HCT116 (cell line): ENCODE measurements at regions not wholly inside any gene's neighbourhood (a gene's known extent, or its start where the extent isn't known, plus 50 kb on each side); places are given as distances from the start of the nearest gene placed in this dataset.

Experiments
- ATAC-seq: fragments of 200-7000 bp; cut with Tn5 transposase; 2 replicates; pipeline ENCODE4 v1.9.1; 2020; ENCODE audit warnings: mild to moderate bottlenecking, moderate library complexity
- BruUV-seq: library from RNA; stranded (reverse); fragments of 400-500 nt; replicated peaks from 2 replicates; lab custom pipeline; 2021; lab: Mats Ljungman, UMichigan
- CTCF ChIA-PET: fragments of 300-600 bp; sonication (Branson Sonifier 250); formaldehyde crosslinking; loops from one replicate; lab custom pipeline; 2021; ENCODE audit warnings: antibody characterized with exemption; lab: Charles Lee
- POLR2A ChIA-PET: fragments of 300-600, 350-600 bp; sonication (Branson Sonifier 250); formaldehyde crosslinking; loops from one replicate; lab custom pipeline; 2021; ENCODE audit warnings: antibody characterized with exemption; lab: Charles Lee
- RAD21 ChIA-PET, 2 experiments: fragments of 300-600 bp; sonication (Branson Sonifier 250); formaldehyde crosslinking; loops; one replicate each; lab custom pipeline; 2023; ENCODE audit warnings: low total read pairs in 2 of 2; ENCODE audit not compliant: uncharacterized antibody in 2 of 2, unreplicated experiment in 2 of 2, low non-redundant PET in 1 of 2; lab: Charles Lee
- DNase-seq: peaks from one replicate; pipeline ENCODE4 v3.0.0-alpha.2; 2010; ENCODE audit warnings: low read depth, low spot score
- H2AFZ ChIP-seq: fragments of 200-600 bp; shearing (Covaris generic), sonication (generic); 2 replicates; pipeline ENCODE4 v1.6.1; 2017; ENCODE audit warnings: low read depth, mixed run types, mixed read lengths, antibody characterized with exemption, low read length; ENCODE audit not compliant: poor library complexity, severe bottlenecking
- H3K27ac ChIP-seq: 2 replicates; pipeline ENCODE4 v1.5.1; 2012; ENCODE audit warnings: low read depth, low read length
- H3K27me3 ChIP-seq: fragments of 200-600 bp; sonication (generic); 2 replicates; pipeline ENCODE4 v1.6.1; 2016; ENCODE audit warnings: mixed run types, low read length, mixed read lengths; ENCODE audit not compliant: insufficient read depth
- H3K36me3 ChIP-seq, 2 experiments: fragments of 200-500 bp in 1 of 2; fragments of 200-600 bp in 1 of 2; sonication (Bioruptor generic) in 1 of 2; sonication (generic) in 1 of 2; 2 replicates each; pipeline versions ENCODE4 v1.5.1 to v1.6.1; 2014 to 2016; ENCODE audit warnings: low read length in 2 of 2, inconsistent platforms in 1 of 2, mixed read lengths in 1 of 2, mixed run types in 1 of 2; ENCODE audit not compliant: insufficient read depth in 2 of 2, control insufficient read depth in 1 of 2
- H3K4me1 ChIP-seq, 2 experiments: fragments of 200-600 bp in 1 of 2; sonication (generic) in 1 of 2; 2 replicates each; pipeline versions ENCODE4 v1.5.1 to v1.6.1; 2012 to 2017; ENCODE audit warnings: low read length in 2 of 2, inconsistent platforms in 1 of 2, mild to moderate bottlenecking in 1 of 2, mixed read lengths in 1 of 2, mixed run types in 1 of 2, moderate library complexity in 1 of 2; ENCODE audit not compliant: insufficient read depth in 2 of 2, control insufficient read depth in 1 of 2
- H3K4me2 ChIP-seq: fragments of 200-600 bp; sonication (generic); 2 replicates; pipeline ENCODE4 v1.6.1; 2017; ENCODE audit warnings: mixed run types, low read length, mixed read lengths
- H3K4me3 ChIP-seq, 2 experiments: fragments of 200-600 bp in 1 of 2; sonication (generic) in 1 of 2; replicated peaks in 1 of 2; 2 replicates each; pipeline ENCODE4 v1.5.1; 2011 to 2016; ENCODE audit warnings: low read length in 2 of 2, control low read depth in 1 of 2, low read depth in 1 of 2, mild to moderate bottlenecking in 1 of 2, mixed read lengths in 1 of 2, mixed run types in 1 of 2
- H3K79me2 ChIP-seq: fragments of 200-600 bp; sonication (generic); 2 replicates; pipeline ENCODE4 v1.6.1; 2017; ENCODE audit warnings: mild to moderate bottlenecking, mixed run types, low read length, moderate library complexity, mixed read lengths; ENCODE audit not compliant: insufficient read depth
- H3K9ac ChIP-seq: fragments of 200-600 bp; sonication (generic); 2 replicates; pipeline ENCODE4 v1.6.1; 2016; ENCODE audit warnings: low read length, mixed read lengths
- H3K9me2 ChIP-seq: fragments of 200-600 bp; sonication (generic), shearing (Covaris generic); 2 replicates; pipeline ENCODE4 v1.6.1; 2017; ENCODE audit warnings: mixed run types, mild to moderate bottlenecking, moderate library complexity; ENCODE audit not compliant: insufficient read depth
- H3K9me3 ChIP-seq, 2 experiments: fragments of 200-500 bp in 1 of 2; fragments of 200-600 bp in 1 of 2; sonication (Bioruptor generic) in 1 of 2; sonication (generic) in 1 of 2; 2 replicates each; pipeline ENCODE4 v1.6.1; 2014 to 2017; ENCODE audit warnings: low read length in 2 of 2, mixed read lengths in 2 of 2, inconsistent platforms in 1 of 2, low read depth in 1 of 2, mild to moderate bottlenecking in 1 of 2, mixed run types in 1 of 2, moderate library complexity in 1 of 2; ENCODE audit not compliant: control insufficient read depth in 1 of 2, insufficient read depth in 1 of 2
- H4K20me1 ChIP-seq: fragments of 200-600 bp; sonication (generic), shearing (Covaris generic); 2 replicates; pipeline ENCODE4 v1.6.1; 2017; ENCODE audit warnings: mixed run types, mild to moderate bottlenecking, moderate library complexity; ENCODE audit not compliant: insufficient read depth
- ATF3 ChIP-seq: IDR thresholded peaks from 2 replicates; pipeline ENCODE4 v1.6.1; 2012
- CBX3 ChIP-seq: IDR thresholded peaks from 2 replicates; pipeline ENCODE4 v1.6.1; 2012; ENCODE audit warnings: low read depth
- CEBPB ChIP-seq: IDR thresholded peaks from 2 replicates; pipeline ENCODE4 v1.6.1; 2012; ENCODE audit warnings: low read depth
- CTCF ChIP-seq, 3 experiments: fragments of 200-600 bp in 1 of 3; sonication (generic) in 1 of 3; IDR thresholded peaks in 2 of 3; conservative IDR thresholded peaks in 1 of 3; 2 replicates each; pipeline ENCODE4 v1.5.1; 2012 to 2017; ENCODE audit warnings: low read depth in 2 of 3, low read length in 2 of 3, antibody characterized with exemption in 1 of 3, borderline replicate concordance in 1 of 3, control low read depth in 1 of 3, mild to moderate bottlenecking in 1 of 3, mixed read lengths in 1 of 3, mixed run types in 1 of 3, moderate library complexity in 1 of 3; ENCODE audit not compliant: insufficient read depth in 1 of 3
- EGR1 ChIP-seq: IDR thresholded peaks from 2 replicates; pipeline ENCODE4 v1.6.1; 2012; ENCODE audit warnings: low read depth
- ELF1 ChIP-seq: IDR thresholded peaks from 2 replicates; pipeline ENCODE4 v1.6.1; 2012; ENCODE audit warnings: low read depth, borderline replicate concordance
- EZH2phosphoT487 ChIP-seq: fragments of 200-600 bp; IDR thresholded peaks from 2 replicates; pipeline ENCODE4 v1.6.1; 2018; ENCODE audit warnings: antibody characterized with exemption, borderline replicate concordance
- JUND ChIP-seq: IDR thresholded peaks from 2 replicates; pipeline ENCODE4 v1.6.1; 2012
- POLR2A ChIP-seq: IDR thresholded peaks from 2 replicates; pipeline ENCODE4 v1.7.0; 2011; ENCODE audit warnings: borderline replicate concordance; ENCODE audit not compliant: insufficient read depth, insufficient read length; ENCODE audit errors: extremely low read depth
- POLR2AphosphoS5 ChIP-seq: IDR thresholded peaks from 2 replicates; pipeline ENCODE4 v1.6.1; 2011; ENCODE audit warnings: mild to moderate bottlenecking, low read depth, low read length, moderate library complexity
- RAD21 ChIP-seq: IDR thresholded peaks from 2 replicates; pipeline ENCODE4 v1.6.1; 2012; ENCODE audit warnings: low read depth, mild to moderate bottlenecking
- SIN3A ChIP-seq: IDR thresholded peaks from 2 replicates; pipeline ENCODE4 v1.6.1; 2012; ENCODE audit warnings: low read depth
- SP1 ChIP-seq: IDR thresholded peaks from 2 replicates; pipeline ENCODE4 v1.6.1; 2012; ENCODE audit warnings: low read depth
- TCF7L2 ChIP-seq: IDR thresholded peaks from 2 replicates; pipeline ENCODE4 v1.7.0; 2011; ENCODE audit warnings: borderline replicate concordance, inconsistent platforms; ENCODE audit not compliant: insufficient read depth, insufficient read length; ENCODE audit errors: extremely low read depth
- ZBTB33 ChIP-seq: IDR thresholded peaks from 2 replicates; pipeline ENCODE4 v1.6.1; 2011; ENCODE audit warnings: mild to moderate bottlenecking, low read length, moderate library complexity; ENCODE audit not compliant: insufficient replicate concordance; ENCODE audit errors: extremely low read depth
- intact Hi-C: fragments of 100-400 bp; cut with micrococcal nuclease; formaldehyde crosslinking; loops from 2 replicates; pipeline ENCODE4 v1.10.0; 2022

GRCh38 chr13:111480503-111480902 lies 160.1 kb downstream of the TEX29 start:
- Histone ChIP-seq H3K4me1 (no peaks in the 10 kb centered on the region), H3K9me2 (no peaks in the 10 kb centered on the region), H4K20me1 (no peaks in the 10 kb centered on the region), H3K36me3 (no peaks in the 10 kb centered on the region), H3K4me3 (no peak overlapping the region), H3K9ac (no peak overlapping the region), H3K27me3 (no peaks in the 10 kb centered on the region), H3K27ac (no peak overlapping the region), H3K9me3 (no peaks in the 10 kb centered on the region), H2AFZ (no peak overlapping the region), H3K79me2 (no peaks in the 10 kb centered on the region), H3K4me2 (no peak overlapping the region)
- no peak for ATAC-seq
- POLR2A ChIA-PET: no interaction called here
- TF ChIP-seq JUND: no peak
- no peak for TF ChIP-seq EGR1
- TF ChIP-seq RAD21: no peak
- no peak for TF ChIP-seq EZH2phosphoT487
- no peak for TF ChIP-seq POLR2A
- TF ChIP-seq POLR2AphosphoS5: no peak
- TF ChIP-seq ZBTB33: no peak
- TF ChIP-seq TCF7L2: no peak
- TF ChIP-seq CEBPB: no peak
- TF ChIP-seq ELF1: no peak
- no peak for TF ChIP-seq SP1
- TF ChIP-seq ATF3: no peak
- no peak for TF ChIP-seq CBX3
- TF ChIP-seq SIN3A: no peak
- no peak for TF ChIP-seq CTCF (IDR thresholded peaks at IDR 0.05 in 2 of 3, conservative IDR thresholded peaks at IDR 0.05 in 1 of 3; ENCODE audit: borderline replicate concordance in 1 of 3, insufficient read depth in 1 of 3, low read depth in 2 of 3, low read length in 2 of 3)
- CTCF ChIA-PET: no interaction called here
- no peak for DNase-seq
- BruUV-seq: no TSS peak
- RAD21 ChIA-PET: no interaction called here
- intact Hi-C loops: no loop called here
